Caki2 (cell line): ENCODE measurements at regions not wholly inside any gene's neighbourhood (a gene's known extent, or its start where the extent isn't known, plus 50 kb on each side); places are given as distances from the start of the nearest gene placed in this dataset.
"Not testable (repeated sequence)": the region's sequence is repeated elsewhere in the genome, so short reads cannot be mapped to it uniquely, and the experiment has no call there.

Experiments used
- DNase-seq: peaks from one replicate; pipeline ENCODE4 v3.0.0-alpha.2; 2015; ENCODE audit warnings: low read depth
- in situ Hi-C: cut with HindIII; loops from 2 replicates; pipeline ENCODE4 v1.10.0; 2016; ENCODE audit warnings: low sequenced_read_pairs, low pct_unique_long_range_greater_than_20kb, mixed read lengths

DNA sequence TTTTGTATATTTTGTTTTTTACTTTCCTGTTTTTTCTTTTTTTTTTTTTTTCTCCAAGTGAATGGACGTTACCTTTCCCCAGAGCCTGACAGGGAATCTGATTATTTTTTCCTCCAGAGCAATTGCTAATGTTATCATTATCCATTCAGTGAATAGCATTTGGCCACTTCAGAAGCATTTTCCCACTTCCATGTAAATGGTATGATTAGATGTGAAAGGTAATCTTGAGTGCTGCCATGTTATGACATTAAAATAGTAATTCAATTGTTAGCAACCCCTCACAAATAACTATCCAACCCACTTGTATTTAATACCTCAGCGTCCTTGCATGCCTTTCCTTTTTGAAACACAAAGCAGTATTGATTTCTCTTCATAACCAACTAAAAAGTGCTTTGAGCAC, 1243.8 kb downstream of the CDH8 start:
- in situ Hi-C loops, result no loop called here

DNA sequence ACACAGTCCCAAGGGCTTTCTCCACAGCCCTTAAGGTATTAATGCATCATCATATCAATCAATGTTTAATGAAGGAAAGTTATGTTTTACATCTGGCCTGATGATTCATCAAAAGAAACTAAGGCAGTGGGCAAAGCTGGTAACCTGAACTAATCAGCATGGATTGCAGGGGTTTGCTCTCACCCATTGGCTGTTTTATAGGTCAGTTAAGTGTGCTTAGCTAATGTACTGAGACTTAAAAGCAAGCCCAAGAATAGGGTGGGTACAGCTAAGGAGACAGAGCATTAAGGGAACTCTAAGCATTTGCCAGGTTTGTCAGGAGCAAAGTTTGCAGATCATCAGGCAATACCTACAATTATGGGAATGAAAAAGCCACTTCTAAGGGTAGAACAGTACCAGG, 1247.6 kb downstream of the CDH8 start:
- in situ Hi-C loops, result no loop called here
- no peak for DNase-seq

More for the DNA sequence above, 1243.8 kb downstream of the CDH8 start:
- no peak for DNase-seq

DNA sequence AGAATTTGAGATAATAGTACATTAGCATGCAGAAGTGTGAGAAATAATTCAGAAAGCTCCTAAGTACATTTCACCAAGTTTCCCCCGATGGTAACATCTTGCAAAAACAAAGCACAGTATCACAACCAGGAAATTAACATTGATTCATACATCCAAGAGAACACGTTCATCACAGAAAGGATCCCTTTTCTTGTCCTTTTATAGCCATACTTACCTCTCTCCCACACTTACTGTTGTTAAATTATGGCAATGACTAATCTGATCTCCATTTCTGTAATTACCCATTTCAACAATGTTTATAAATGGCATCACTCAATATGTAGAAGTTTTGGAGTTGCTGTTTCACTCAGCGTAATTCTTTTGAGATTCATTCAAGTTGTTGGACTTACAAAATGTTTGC, 1260.0 kb downstream of the CDH8 start:
- in situ Hi-C loops, result no loop called here
- DNase-seq, result no peak

DNA sequence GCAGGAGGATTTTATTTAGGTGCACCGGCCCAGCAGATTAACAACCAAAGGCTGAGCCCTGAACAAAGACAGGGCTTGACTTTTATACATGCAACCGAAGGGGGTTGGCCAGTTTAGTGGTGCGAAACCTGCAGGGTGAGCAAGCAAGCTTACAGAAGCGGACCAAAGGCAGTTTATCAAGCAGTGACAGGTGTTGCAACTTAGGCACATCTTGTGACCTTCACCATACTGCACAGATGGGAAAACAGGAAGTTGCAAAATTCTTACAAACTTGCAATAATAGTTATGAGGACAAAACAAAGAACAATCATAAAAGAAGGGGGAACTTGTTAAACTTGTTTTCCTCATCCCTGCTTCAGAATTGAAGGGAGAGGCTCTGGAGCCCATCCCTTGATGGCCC, 1265.1 kb downstream of the CDH8 start:
- in situ Hi-C loops, result no loop called here
- no peak for DNase-seq

DNA sequence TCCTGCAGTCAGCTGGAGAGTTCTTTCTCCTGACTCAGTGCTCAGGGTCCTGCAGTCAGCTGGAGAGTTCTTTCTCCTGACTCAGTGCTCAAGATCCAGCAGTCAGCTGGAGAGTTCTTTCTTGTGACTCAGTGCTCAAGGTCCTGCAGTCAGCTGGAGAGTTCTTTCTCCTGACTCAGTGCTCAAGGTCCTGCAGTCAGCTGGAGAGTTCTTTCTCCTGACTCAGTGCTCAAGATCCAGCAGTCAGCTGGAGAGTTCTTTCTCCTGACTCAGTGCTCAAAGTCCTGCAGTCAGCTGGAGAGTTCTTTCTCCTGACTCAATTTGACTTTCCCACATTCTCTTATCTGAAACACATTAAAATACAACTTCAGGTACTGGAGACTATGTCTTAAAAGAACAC, 1265.9 kb downstream of the CDH8 start:
- in situ Hi-C loops, DNase-seq: not testable (repeated sequence)

DNA sequence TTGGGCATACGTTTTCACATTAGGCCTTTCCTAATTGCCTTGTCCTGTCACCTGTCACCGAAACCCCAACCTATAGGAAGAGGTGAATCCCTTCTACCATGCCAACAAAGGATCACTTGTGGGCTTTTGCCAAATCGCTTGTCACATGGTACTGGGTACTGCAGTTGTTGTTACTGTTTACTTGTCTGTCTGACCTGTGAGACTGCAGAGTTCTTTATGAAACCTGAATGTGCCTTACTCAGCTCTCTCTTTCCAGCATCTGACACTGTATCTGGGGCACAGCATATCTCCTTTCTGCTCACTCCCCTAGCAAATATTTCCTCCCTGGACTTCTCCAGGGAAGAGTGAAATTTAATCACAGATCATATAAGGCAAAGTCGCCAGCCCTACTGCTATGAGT, 1272.4 kb downstream of the CDH8 start:
- DNase-seq, result no peak
- in situ Hi-C loops, result no loop called here

DNA sequence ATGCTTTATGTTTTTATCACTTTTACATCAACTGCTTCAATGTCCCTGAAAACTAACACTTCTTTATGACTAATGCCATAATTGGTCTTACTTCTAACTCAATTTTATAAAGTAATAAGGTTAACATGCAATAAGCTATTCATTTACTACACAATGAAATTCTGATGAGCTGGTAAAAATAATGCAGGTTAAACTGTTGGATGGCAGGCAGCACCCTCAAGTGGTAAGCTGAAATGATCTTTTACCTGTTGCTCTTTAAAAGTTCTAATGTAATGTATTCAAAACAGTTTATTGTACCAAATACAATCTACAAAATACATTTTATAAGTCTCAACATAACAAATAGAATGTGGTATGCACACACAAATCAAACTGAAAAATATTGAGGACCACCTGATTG, 1280.3 kb downstream of the CDH8 start:
- in situ Hi-C loops, result no loop called here
- DNase-seq, result no peak

DNA sequence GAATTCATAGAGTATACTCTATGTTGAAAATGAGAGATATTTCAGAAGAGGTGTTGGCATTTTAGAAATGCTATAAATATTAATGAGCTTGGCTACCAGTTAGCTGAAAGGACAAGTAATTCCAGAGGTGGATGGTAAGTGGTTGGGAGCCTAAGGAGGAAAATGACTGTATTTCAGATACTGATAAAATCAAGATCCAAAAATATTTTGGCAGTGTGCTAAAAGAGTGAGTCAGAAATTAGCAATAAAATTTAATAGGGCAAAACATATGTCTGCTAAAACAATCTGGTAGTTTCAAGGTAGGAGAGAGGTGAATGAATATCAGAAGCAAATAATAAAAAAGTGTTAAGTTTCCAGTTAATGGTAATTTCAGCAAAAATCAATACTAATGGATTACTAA, 1287.9 kb downstream of the CDH8 start:
- in situ Hi-C loops, result no loop called here
- no peak for DNase-seq

DNA sequence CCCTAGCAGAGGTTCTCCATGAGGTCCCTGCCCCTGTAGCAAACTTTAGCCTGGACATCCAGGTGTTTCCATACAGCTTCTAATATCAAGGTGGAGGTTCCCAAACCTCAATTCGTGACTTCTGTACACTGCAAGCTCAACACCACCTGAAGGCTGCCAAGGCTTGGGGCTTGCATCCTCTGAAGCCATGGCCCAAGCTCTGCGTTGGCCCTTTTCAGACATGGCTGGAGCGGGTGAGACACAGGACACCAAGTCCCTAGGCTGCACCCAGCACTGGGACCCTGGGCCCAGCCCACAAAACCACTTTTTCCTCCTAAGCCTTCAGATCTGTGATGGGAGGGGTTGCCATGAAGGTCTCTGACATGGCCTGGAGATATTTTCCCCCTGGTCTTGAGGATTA, 1292.0 kb downstream of the CDH8 start:
- DNase-seq, result no peak
- in situ Hi-C loops, result no loop called here

DNA sequence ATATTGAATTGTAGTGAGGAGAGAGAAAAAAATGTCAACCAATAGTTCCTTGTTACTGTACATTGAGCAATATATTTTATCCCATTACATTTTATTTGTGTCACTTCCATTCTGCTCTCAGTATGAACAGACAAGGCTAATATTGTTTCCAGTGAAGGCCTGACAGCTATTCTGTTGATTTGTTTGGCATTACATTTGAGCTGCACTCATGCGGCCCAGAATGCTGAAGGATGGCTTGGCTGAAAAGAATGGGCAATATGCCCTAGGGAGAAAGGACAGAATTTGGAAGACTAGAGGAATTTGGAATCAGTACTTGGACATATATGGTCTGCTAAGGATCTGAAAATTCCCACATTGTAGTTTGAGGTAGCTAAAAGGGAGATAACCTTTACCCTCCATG, 1294.4 kb downstream of the CDH8 start:
- DNase-seq, result no peak
- in situ Hi-C loops, result no loop called here

DNA sequence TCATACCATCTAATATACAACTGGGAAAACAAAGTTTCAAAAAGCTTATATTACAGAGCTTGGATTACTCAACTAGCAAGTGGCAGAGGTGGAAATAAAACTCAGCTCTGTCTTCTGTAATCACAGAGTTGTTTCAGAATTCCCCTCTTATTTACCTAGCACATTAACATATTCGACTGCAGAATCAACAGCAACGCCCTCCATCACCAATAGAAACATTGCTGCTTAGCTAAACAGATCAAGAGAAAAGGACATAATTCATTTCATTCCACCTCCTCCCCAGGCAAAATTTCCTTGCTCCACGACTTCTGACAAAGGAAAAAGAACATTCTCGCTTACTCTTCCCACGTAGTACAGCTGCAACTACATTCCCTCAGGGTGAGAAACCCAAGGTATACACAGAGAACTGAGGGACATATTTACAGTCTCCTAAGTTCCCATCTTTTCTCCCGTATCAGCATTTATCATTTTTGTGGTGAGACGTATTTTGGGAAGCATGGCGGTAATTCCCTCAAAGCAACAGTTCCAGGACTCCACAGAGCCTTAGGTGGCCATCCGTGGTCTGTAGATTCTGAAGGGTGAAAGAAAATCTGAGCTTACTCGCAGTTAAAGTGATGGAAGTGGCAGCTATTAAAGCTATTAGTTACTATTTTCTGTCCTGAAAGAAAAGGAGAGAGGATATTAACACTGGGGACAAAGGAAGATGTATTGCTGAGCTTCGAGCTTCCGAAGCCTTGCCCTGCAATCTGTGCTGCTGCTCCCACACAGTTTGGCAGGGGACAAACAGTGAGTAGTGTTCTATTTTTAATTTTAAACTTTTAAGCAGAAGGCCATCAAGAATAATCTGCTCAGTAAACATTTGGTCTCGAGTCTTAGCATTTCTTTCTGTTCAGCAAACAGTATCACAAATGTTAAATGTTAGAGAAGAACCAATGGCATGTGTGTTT, 1296.2 kb downstream of the CDH8 start:
- in situ Hi-C loops, result no loop called here

DNA sequence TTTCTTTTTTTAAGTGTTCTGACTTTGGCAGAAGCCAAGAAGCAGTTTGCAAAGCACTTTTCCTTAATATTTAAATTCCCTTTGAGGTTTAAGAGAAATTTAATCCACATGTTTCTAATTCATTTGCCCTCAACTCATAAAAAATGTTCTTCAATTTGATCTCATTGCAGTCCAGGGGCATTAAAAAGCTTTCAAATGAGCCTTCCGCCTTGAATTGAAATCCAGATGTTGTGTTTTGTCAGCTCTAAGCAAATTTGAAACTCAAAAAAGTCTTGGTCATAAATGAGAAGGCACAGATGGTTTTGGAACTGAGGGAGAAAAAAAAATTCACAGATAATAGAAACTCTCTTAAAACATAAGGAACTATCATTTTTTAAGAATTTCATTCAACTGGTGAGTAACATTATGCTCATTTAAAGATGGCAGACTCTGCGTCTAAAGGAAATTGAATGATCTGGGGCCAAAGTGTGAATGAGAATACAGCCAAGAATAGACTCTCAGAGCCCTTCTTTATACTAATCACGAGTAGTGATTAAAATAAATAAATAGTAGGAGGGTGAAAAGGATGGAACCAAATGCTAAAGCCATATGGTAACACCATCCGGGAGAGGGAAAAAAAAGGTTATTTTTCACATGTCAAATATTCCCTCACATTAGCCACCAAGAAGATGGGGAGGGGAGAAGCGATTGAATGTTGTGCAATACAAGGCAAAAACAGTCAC, 1304.7 kb downstream of the CDH8 start:
- in situ Hi-C loops, result no loop called here

More for the DNA sequence above, 1296.2 kb downstream of the CDH8 start:
- no peak for DNase-seq

DNA sequence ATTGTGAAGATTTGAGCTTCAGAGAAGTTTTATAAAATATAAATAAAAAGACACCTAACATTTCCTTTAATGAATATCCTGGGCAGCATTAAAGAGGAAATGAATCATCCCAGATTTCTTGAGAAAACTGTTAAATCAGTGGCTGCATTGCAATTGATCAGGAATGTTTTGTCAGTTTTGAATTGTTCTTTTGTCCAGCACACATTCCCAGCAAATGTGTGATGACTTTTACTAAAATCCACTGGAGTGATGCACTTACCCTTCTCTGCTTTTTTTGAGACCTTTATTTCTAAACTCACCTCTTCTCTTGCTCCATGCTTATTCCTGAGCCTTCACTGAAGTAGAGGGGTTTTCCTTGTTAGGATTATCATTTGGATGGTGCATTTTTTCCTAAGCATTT, 1307.2 kb downstream of the CDH8 start:
- DNase-seq, result no peak
- in situ Hi-C loops, result no loop called here

More for the DNA sequence above, 1304.7 kb downstream of the CDH8 start:
- no peak for DNase-seq

DNA sequence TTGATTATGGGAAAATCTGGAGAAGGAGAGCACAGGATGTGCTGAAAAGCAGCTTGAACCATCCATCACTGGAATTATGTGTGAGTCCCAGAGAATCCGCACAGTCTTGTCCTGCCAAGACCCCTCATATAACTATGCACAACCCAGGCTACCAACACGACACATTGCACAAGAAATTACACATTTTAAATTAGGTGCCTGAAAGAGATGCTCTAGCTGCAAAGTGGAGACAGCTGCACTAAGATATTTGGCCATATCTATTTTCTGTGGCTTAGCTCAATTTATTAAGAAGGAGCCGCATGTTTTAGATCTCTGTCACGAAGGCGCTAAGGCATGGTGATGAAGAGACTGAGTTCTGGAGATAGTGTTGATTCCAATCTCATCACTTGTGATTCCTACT, 1308.4 kb downstream of the CDH8 start:
- in situ Hi-C loops, result no loop called here
- DNase-seq, result no peak

DNA sequence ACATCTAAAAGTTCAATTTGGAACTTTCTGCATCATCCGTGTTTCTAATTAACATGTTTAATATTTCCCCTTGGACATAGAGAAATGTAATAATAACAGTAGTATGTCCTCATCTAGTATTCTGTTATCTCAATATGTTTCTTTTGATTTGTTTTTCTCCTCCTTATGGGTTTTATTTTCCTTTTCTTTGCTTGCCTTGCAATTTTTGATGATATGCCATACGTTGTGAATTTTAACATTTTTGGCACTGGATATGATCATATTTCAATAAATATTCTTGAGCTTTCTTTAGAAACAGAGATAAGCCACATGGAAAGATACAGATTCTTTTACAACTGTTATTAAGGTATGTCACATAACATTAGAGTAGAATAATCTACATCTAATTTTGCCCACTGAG, 1316.2 kb downstream of the CDH8 start:
- no peak for DNase-seq
- in situ Hi-C loops, result no loop called here

DNA sequence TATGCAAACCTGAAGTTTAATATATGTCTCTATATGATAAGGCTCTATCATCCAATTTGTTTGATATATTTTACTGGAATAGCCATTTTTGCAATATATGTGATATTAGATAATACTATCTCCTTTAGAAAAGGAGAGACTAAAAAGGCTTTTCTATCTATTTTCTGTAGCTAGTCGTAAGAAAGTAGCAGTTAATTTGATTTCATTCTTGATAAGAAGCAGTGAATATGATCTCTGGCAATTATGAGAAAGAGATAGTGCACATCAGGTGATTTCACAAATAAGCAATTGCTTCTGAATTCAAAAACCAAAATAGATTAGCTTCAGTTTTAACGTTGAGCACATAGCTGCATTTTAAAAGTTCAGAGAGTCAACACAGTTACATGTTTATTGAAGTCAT, 1318.4 kb downstream of the CDH8 start:
- in situ Hi-C loops, result no loop called here

DNA sequence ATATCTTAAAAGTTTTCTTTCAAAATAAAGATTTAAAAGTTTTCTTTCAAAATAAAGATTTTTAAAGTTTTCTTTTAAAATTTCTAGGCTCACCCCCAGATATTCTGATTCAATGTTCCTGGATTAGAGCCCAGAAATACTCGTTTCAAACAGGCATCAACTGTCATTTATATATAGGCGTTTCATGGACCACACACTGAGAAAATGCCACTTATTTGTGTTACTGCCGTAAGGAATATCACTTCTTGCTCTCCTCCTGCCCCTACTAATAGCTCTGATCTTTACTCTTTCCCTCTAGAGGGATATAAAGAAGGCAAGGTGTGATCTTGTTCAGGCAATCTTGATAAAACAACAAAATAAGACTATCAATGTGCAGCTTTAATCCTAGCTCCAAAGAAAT, 1324.1 kb downstream of the CDH8 start:
- in situ Hi-C loops, result no loop called here
- DNase-seq, result no peak

More for the DNA sequence above, 1318.4 kb downstream of the CDH8 start:
- DNase-seq, result no peak

DNA sequence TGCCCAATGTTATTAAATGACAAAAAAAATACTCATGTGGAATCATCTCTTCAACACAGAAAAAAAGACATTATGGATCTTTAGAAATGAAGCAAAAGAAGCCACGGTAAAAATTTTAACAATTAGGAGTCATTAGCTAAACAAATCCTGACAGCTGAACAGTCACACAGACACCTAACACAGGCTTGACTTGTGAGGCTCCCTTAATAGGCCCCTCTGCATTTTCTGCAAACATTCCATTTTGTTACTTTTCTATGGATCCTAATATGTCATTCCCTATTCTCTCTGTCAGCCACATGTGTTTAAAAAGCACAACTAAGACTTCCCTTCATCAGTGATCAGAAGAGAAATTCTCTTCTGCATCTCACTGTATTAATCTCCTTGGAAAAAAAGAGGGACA, 1331.5 kb downstream of the CDH8 start:
- in situ Hi-C loops, result no loop called here
- DNase-seq, result no peak

DNA sequence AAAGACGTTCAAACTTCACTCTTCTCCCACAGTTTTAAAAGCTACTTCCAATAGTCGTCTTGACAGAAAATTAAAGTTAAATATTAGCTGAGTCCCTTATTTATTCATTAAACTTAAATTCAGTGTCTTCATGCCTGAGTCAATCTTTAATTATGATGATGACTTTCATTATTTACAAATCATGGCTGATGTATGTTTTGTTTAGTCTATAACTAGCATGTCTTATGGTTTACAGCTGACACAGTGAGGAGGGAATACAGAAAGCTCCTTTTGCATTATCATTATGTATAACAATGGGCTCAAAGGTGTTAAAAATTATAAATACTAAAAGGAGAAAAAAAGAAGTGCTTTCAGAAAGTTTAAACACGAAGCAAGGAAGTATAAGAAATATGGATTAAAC, 1333.1 kb downstream of the CDH8 start:
- in situ Hi-C loops, result no loop called here

DNA sequence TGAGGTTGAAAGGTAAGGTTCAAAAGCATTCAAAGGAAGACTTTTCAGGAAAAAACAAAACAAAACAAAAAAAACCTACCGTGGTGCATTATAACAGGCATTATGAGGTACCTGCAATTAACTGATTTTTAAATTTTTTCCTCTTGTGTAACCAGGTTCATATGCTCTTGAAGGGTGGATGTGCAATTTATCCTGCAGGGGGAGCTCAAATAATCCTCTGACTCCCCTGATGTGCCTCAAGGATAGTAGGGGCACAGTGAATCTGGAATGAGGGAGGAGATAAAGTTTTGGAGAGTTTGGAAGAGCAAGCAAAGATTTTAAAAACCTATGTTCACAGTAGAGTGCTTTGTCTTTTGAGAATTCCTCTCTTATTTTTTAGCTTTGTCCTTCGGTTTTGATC, 1349.4 kb downstream of the CDH8 start:
- in situ Hi-C loops, result no loop called here
- DNase-seq, result no peak

More for the DNA sequence above, 1333.1 kb downstream of the CDH8 start:
- no peak for DNase-seq
